ENCODE measurements at regions not wholly inside any gene's neighbourhood (a gene's known extent, or its start where the extent isn't known, plus 50 kb on each side); places are given as distances from the start of the nearest gene placed in this dataset.

GRCh38 chr18:2376707-2377106 lies 194.6 kb downstream of the METTL4 start:
- TF ChIP-seq, protein P1, sequence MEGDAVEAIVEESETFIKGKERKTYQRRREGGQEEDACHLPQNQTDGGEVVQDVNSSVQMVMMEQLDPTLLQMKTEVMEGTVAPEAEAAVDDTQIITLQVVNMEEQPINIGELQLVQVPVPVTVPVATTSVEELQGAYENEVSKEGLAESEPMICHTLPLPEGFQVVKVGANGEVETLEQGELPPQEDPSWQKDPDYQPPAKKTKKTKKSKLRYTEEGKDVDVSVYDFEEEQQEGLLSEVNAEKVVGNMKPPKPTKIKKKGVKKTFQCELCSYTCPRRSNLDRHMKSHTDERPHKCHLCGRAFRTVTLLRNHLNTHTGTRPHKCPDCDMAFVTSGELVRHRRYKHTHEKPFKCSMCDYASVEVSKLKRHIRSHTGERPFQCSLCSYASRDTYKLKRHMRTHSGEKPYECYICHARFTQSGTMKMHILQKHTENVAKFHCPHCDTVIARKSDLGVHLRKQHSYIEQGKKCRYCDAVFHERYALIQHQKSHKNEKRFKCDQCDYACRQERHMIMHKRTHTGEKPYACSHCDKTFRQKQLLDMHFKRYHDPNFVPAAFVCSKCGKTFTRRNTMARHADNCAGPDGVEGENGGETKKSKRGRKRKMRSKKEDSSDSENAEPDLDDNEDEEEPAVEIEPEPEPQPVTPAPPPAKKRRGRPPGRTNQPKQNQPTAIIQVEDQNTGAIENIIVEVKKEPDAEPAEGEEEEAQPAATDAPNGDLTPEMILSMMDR (IDR thresholded peaks at IDR 0.05): no peak
- Histone ChIP-seq H3K4me1 (ENCODE audit: insufficient read depth, low read length) (no peaks in the 10 kb centered on the region), H3K27me3 (ENCODE audit: control insufficient read depth in 1 of 2, insufficient read depth in 2 of 2, low read length in 2 of 2) (peaks cover 6 to 19% of the 10 kb centered on the region in 2 experiments), H3K9me3 (ENCODE audit: control insufficient read depth in 1 of 2, insufficient read depth in 1 of 2, low read length in 2 of 2) (no peaks in the 10 kb centered on the region), H3K36me3 (ENCODE audit: insufficient read depth, low read length) (no peaks in the 10 kb centered on the region), H3K4me3 (ENCODE audit: low read length) (no peak overlapping the region), H3K27ac (ENCODE audit: low read depth in 1 of 2, low read length in 2 of 2) (no peak overlapping the region)
- POLR2A ChIA-PET: no interaction called here
- peaks cover 4% of the 10 kb centered on the region for H3K9me3 Mint-ChIP-seq
- no peaks in the 10 kb centered on the region for H3K36me3 Mint-ChIP-seq (ENCODE audit: low read depth)
- ATAC-seq (ENCODE audit: poor library complexity): no peak
- intact Hi-C loops (cut with DNase I, micrococcal nuclease): no loop called here
- H3K27me3 Mint-ChIP-seq: peaks cover 59% of the 10 kb centered on the region
- CTCF ChIA-PET: no interaction called here
- H3K4me1 Mint-ChIP-seq (ENCODE audit: low read depth): no peaks in the 10 kb centered on the region
- no peak for DNase-seq
- H3K27ac Mint-ChIP-seq: no peak overlapping the region
- H3K4me3 Mint-ChIP-seq: no peak overlapping the region

- Histone ChIP-seq H3K36me3 (ENCODE audit: insufficient read depth, low read length) (no peaks in the 10 kb centered on the region), H3K27ac (ENCODE audit: low read depth in 1 of 2, low read length in 2 of 2) (no peak overlapping the region), H3K9me3 (ENCODE audit: control insufficient read depth in 1 of 2, insufficient read depth in 1 of 2, low read length in 2 of 2) (no peaks in the 10 kb centered on the region), H3K27me3 (ENCODE audit: control insufficient read depth in 1 of 2, insufficient read depth in 2 of 2, low read length in 2 of 2) (peaks cover 6 to 28% of the 10 kb centered on the region in 2 experiments), H3K4me1 (ENCODE audit: insufficient read depth, low read length) (no peaks in the 10 kb centered on the region), H3K4me3 (ENCODE audit: low read length) (no peak overlapping the region)
- no peak for ATAC-seq (ENCODE audit: poor library complexity)
- DNase-seq: no peak
- Mint-ChIP-seq H3K4me3 (no peak overlapping the region), H3K27me3 (peaks cover 37% of the 10 kb centered on the region), H3K27ac (no peak overlapping the region), H3K36me3 (ENCODE audit: low read depth) (no peaks in the 10 kb centered on the region), H3K9me3 (no peaks in the 10 kb centered on the region), H3K4me1 (ENCODE audit: low read depth) (no peaks in the 10 kb centered on the region)
- TF ChIP-seq, protein P1 (IDR thresholded peaks at IDR 0.05): no peak
- intact Hi-C loops (cut with DNase I, micrococcal nuclease): no loop called here
- CTCF ChIA-PET: no interaction called here
- POLR2A ChIA-PET: no interaction called here
These were observed 191.2 kb downstream of the METTL4 start for GRCh38 chr18:2380101-2380500.

- CTCF ChIA-PET: no interaction called here
- H3K4me3 Mint-ChIP-seq: no peak overlapping the region
- H3K4me1 Mint-ChIP-seq (ENCODE audit: low read depth): no peaks in the 10 kb centered on the region
These were observed 189.8 kb downstream of the METTL4 start for GRCh38 chr18:2381539-2381938.

More at GRCh38 chr18:2381539-2381938, 189.8 kb downstream of the METTL4 start:
- Histone ChIP-seq H3K36me3 (ENCODE audit: insufficient read depth, low read length) (no peaks in the 10 kb centered on the region), H3K4me3 (ENCODE audit: low read length) (no peak overlapping the region), H3K27ac (ENCODE audit: low read depth in 1 of 2, low read length in 2 of 2) (no peak overlapping the region), H3K4me1 (ENCODE audit: insufficient read depth, low read length) (no peaks in the 10 kb centered on the region), H3K9me3 (ENCODE audit: control insufficient read depth in 1 of 2, insufficient read depth in 1 of 2, low read length in 2 of 2) (no peaks in the 10 kb centered on the region), H3K27me3 (ENCODE audit: control insufficient read depth in 1 of 2, insufficient read depth in 2 of 2, low read length in 2 of 2) (peaks cover 6 to 19% of the 10 kb centered on the region in 2 experiments)
- Mint-ChIP-seq H3K27ac (no peak overlapping the region), H3K9me3 (no peaks in the 10 kb centered on the region), H3K36me3 (ENCODE audit: low read depth) (no peaks in the 10 kb centered on the region), H3K27me3 (peaks cover 36% of the 10 kb centered on the region)
- intact Hi-C loops (cut with DNase I, micrococcal nuclease): no loop called here
- TF ChIP-seq, protein P1 (IDR thresholded peaks at IDR 0.05): no peak
- ATAC-seq (ENCODE audit: poor library complexity) (no peak), DNase-seq (no peak)
- POLR2A ChIA-PET: no interaction called here
